ACC112 (cell line): ENCODE measurements at regions not wholly inside any gene's neighbourhood (a gene's known extent, or its start where the extent isn't known, plus 50 kb on each side); places are given as distances from the start of the nearest gene placed in this dataset.

ENCODE experiments used
- H2AFZ ChIP-seq: fragments of 200-600 bp; sonication (generic); one replicate; pipeline ENCODE4 v1.6.0; 2017; ENCODE audit warnings: antibody characterized with exemption, low read length; ENCODE audit not compliant: unreplicated experiment
- H3K27ac ChIP-seq: fragments of 200-600 bp; sonication (generic); 2 replicates; pipeline ENCODE4 v1.5.1; 2014; ENCODE audit warnings: low read depth, mild to moderate bottlenecking, antibody characterized with exemption, low read length, moderate library complexity
- H3K27me3 ChIP-seq: fragments of 200-600 bp; sonication (generic); 2 replicates; pipeline ENCODE4 v1.6.1; 2014; ENCODE audit warnings: mild to moderate bottlenecking, antibody characterized with exemption, low read length, moderate library complexity, mixed read lengths; ENCODE audit not compliant: insufficient read depth
- H3K36me3 ChIP-seq: fragments of 200-600 bp; sonication (generic); 2 replicates; pipeline ENCODE4 v1.6.1; 2016; ENCODE audit warnings: mild to moderate bottlenecking, antibody characterized with exemption, low read length, moderate library complexity, mixed read lengths; ENCODE audit not compliant: insufficient read depth
- H3K4me1 ChIP-seq: fragments of 200-600 bp; sonication (generic); one replicate; pipeline ENCODE4 v1.6.1; 2016; ENCODE audit warnings: low read length, mixed read lengths; ENCODE audit not compliant: insufficient read depth, unreplicated experiment, control insufficient read depth
- H3K4me3 ChIP-seq: fragments of 200-600 bp; sonication (generic); 2 replicates; pipeline ENCODE4 v1.5.1; 2014; ENCODE audit warnings: mild to moderate bottlenecking, low read depth, low read length
- H3K79me2 ChIP-seq: fragments of 200-600 bp; sonication (generic); one replicate; pipeline ENCODE4 v1.6.0; 2016; ENCODE audit warnings: low read length; ENCODE audit not compliant: control insufficient read depth, unreplicated experiment, insufficient read depth

- no peaks in the 10 kb centered on the region for H3K27me3 ChIP-seq
Measured at GRCh38 chr4:98710831-98711230, 52.4 kb upstream of the TSPAN5 start.

More at GRCh38 chr4:98710831-98711230, 52.4 kb upstream of the TSPAN5 start:
- H3K4me1 ChIP-seq = peaks cover 10% of the 10 kb centered on the region
- no peaks in the 10 kb centered on the region for H3K79me2 ChIP-seq
- no peak overlapping the region for H3K27ac ChIP-seq
- H2AFZ ChIP-seq = peak overlapping the region; percentile 28
- H3K36me3 ChIP-seq = no peaks in the 10 kb centered on the region
- H3K4me3 ChIP-seq = no peak overlapping the region
